GM23338 (cell line): ENCODE measurements at regions not wholly inside any gene's neighbourhood (a gene's known extent, or its start where the extent isn't known, plus 50 kb on each side); places are given as distances from the start of the nearest gene placed in this dataset.

Experiments used
- CREB1 ChIP-seq: fragments of 250-450 bp; sonication (Bioruptor Pico); IDR thresholded peaks from 2 replicates; pipeline ENCODE4 v1.5.0; 2020; ENCODE audit warnings: low read depth, mild to moderate bottlenecking, moderate library complexity
- CTCF ChIP-seq, 2 experiments: fragments of 200-600 bp in 1 of 2; sonication (generic) in 1 of 2; conservative IDR thresholded peaks; 2 replicates each; pipeline versions ENCODE4 v1.5.1 to v1.6.1; 2016 to 2017; ENCODE audit warnings: antibody characterized with exemption in 2 of 2, low read depth in 2 of 2, mild to moderate bottlenecking in 2 of 2, moderate library complexity in 1 of 2
- EZH2 ChIP-seq: fragments of 200-600 bp; sonication (generic); IDR thresholded peaks from one replicate; pipeline ENCODE4 v1.8.0; 2017; ENCODE audit warnings: antibody characterized with exemption, mild to moderate bottlenecking, low read depth; ENCODE audit not compliant: unreplicated experiment
- EZH2phosphoT487 ChIP-seq: fragments of 200-600 bp; sonication (generic); IDR thresholded peaks from one replicate; pipeline ENCODE4 v1.8.1; 2018; ENCODE audit warnings: antibody characterized with exemption; ENCODE audit not compliant: unreplicated experiment
- NANOG ChIP-seq: IDR thresholded peaks from 2 replicates; pipeline ENCODE4 v1.6.1; 2016; ENCODE audit warnings: antibody characterized with exemption, borderline replicate concordance
- POLR2AphosphoS5 ChIP-seq: IDR thresholded peaks from 2 replicates; pipeline ENCODE4 v1.6.1; 2016; ENCODE audit warnings: antibody characterized with exemption, low read depth
- ZNF114 ChIP-seq: fragments of 250-450 bp; sonication (Bioruptor Pico); IDR thresholded peaks from 2 replicates; pipeline ENCODE4 v1.5.0; 2020; ENCODE audit warnings: mild to moderate bottlenecking, moderate library complexity
- TF ChIP-seq, protein P1 (sequence below): IDR thresholded peaks from one replicate; pipeline ENCODE4 v1.6.1; 2018; ENCODE audit warnings: antibody characterized with exemption; ENCODE audit not compliant: unreplicated experiment

DNA sequence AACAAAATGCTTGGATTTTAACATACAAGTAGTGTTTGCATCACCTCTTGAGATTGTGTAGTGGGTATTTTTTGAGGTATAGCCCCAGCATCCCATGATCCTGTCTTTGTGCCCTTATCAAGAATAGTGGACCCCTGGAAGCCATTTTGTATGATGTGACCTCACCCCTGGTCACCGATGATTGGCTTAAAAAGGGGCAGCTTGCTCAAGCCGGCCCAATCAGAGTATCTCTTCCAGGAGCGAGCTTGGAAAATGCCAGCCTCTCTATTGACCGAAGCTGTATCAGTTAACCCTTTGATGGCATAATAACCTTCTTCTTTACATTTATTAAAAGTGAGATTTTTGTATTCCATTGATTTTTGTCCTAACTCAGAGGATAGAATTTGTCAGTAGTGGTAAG is 55.5 kb upstream of the FAM20A start (continued):
- TF ChIP-seq, protein P1, sequence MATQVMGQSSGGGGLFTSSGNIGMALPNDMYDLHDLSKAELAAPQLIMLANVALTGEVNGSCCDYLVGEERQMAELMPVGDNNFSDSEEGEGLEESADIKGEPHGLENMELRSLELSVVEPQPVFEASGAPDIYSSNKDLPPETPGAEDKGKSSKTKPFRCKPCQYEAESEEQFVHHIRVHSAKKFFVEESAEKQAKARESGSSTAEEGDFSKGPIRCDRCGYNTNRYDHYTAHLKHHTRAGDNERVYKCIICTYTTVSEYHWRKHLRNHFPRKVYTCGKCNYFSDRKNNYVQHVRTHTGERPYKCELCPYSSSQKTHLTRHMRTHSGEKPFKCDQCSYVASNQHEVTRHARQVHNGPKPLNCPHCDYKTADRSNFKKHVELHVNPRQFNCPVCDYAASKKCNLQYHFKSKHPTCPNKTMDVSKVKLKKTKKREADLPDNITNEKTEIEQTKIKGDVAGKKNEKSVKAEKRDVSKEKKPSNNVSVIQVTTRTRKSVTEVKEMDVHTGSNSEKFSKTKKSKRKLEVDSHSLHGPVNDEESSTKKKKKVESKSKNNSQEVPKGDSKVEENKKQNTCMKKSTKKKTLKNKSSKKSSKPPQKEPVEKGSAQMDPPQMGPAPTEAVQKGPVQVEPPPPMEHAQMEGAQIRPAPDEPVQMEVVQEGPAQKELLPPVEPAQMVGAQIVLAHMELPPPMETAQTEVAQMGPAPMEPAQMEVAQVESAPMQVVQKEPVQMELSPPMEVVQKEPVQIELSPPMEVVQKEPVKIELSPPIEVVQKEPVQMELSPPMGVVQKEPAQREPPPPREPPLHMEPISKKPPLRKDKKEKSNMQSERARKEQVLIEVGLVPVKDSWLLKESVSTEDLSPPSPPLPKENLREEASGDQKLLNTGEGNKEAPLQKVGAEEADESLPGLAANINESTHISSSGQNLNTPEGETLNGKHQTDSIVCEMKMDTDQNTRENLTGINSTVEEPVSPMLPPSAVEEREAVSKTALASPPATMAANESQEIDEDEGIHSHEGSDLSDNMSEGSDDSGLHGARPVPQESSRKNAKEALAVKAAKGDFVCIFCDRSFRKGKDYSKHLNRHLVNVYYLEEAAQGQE, result no peak
- TF ChIP-seq CREB1 (CRISPR knock-in tag) (no peak), POLR2AphosphoS5 (no peak), EZH2phosphoT487 (no peak), CTCF (conservative IDR thresholded peaks at IDR 0.05; ENCODE audit: low read depth in 2 of 2) (no peak), ZNF114 (CRISPR knock-in tag) (no peak), EZH2 (no peak), NANOG (no peak)
